ENCODE measurements at regions not wholly inside any gene's neighbourhood (a gene's known extent, or its start where the extent isn't known, plus 50 kb on each side); places are given as distances from the start of the nearest gene placed in this dataset.

DNA sequence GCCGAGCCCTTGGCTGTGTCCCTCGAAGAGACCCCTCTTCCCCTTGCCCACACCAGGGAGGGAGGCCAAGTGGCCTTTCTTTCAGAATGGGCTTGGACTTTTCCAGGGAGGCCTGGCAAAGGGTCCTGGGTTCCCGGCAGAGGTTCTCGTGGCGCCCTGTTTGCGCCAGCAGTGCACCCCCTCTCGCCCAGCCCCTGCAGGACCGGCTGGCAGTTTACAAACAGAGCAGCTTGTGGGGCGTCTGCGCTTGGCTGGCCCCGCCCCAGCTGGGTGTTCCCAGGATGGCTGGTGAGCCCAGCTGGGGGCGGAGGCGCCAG, 137.8 kb upstream of the CIBAR2 start:
- Histone ChIP-seq H3K27me3 (ENCODE audit: insufficient read depth, low read depth) (no peaks in the 10 kb centered on the region), H3K4me1 (replicated peaks; ENCODE audit: insufficient read depth) (no peaks in the 10 kb centered on the region), H3K9me2 (ENCODE audit: insufficient read depth) (no peaks in the 10 kb centered on the region), H3F3A (ENCODE audit: insufficient read depth, low read depth) (no peaks in the 10 kb centered on the region), H3K4me3 (no peak overlapping the region), H3K4me2 (no peak overlapping the region), H3K79me2 (ENCODE audit: low read depth) (no peaks in the 10 kb centered on the region), H3K27ac (no peak overlapping the region), H4K20me1 (ENCODE audit: insufficient read depth) (no peaks in the 10 kb centered on the region; the same call in none of the 2 replicates), H2AFZ (no peak overlapping the region), H3K36me3 (ENCODE audit: low read depth) (no peaks in the 10 kb centered on the region), H3K9me3 (ENCODE audit: insufficient read depth, low read depth) (no peaks in the 10 kb centered on the region)
- TF ChIP-seq EZH2 (IDR thresholded peaks at IDR 0.05; ENCODE audit: low read depth) (no peak), CTCF (conservative IDR thresholded peaks at IDR 0.05) (no peak)
- BruUV-seq (replicated peaks): no TSS peak
- CTCF ChIA-PET: no interaction called here
- DNase-seq: no peak
- POLR2A ChIA-PET (ENCODE audit: unreplicated experiment): no interaction called here
- intact Hi-C loops (cut with micrococcal nuclease; ENCODE audit: unreplicated experiment): no loop called here

- Histone ChIP-seq H3K9me2 (ENCODE audit: insufficient read depth) (no peaks in the 10 kb centered on the region), H3K4me1 (replicated peaks; ENCODE audit: insufficient read depth) (no peaks in the 10 kb centered on the region), H3K4me2 (no peak overlapping the region), H2AFZ (no peak overlapping the region), H3K36me3 (ENCODE audit: low read depth) (no peaks in the 10 kb centered on the region), H4K20me1 (ENCODE audit: insufficient read depth) (no peaks in the 10 kb centered on the region; the same call in none of the 2 replicates), H3K9me3 (ENCODE audit: insufficient read depth, low read depth) (no peaks in the 10 kb centered on the region), H3F3A (ENCODE audit: insufficient read depth, low read depth) (no peaks in the 10 kb centered on the region), H3K4me3 (no peak overlapping the region), H3K27me3 (ENCODE audit: insufficient read depth, low read depth) (no peaks in the 10 kb centered on the region), H3K79me2 (ENCODE audit: low read depth) (no peaks in the 10 kb centered on the region), H3K27ac (no peak overlapping the region)
- no peak for DNase-seq
- ChIA-PET POLR2A (ENCODE audit: unreplicated experiment) (no interaction called here), CTCF (no interaction called here)
- intact Hi-C loops (cut with micrococcal nuclease; ENCODE audit: unreplicated experiment): no loop called here
- no peak for TF ChIP-seq CTCF (conservative IDR thresholded peaks at IDR 0.05)
- no peak for TF ChIP-seq EZH2 (IDR thresholded peaks at IDR 0.05; ENCODE audit: low read depth)
- no TSS peak for BruUV-seq (replicated peaks)
These were observed 138.4 kb upstream of the CIBAR2 start for GRCh38 chr16:85250609-85251223.

DNA sequence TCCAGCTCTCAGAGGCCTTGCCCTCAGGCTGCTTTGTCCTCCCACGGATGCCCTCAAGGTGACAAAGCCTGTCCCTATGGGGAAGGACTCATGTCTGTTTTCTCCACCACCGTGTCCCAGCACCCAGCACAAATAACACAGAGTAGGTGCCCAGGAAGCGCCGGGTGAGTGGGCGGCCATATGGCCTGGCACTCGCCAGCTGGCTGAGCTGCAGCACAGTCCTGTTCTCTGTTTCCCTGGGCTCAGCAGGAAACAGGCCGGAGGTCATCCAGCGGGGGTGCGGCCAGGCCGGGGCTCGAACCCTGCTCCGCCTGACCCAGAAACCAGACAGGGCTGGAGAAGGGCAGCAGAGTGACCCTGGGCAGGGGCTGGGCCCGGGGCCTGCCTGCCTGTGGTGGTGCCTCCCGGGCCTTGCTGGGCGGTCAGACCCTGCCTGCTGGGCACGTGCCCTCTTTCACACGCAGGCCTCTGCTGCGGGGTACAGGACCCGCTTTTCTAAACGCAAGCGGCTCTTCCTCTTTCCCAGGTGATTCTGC, 139.0 kb upstream of the CIBAR2 start:
- no peak overlapping the region for H2AFZ ChIP-seq
- no peaks in the 10 kb centered on the region for H3K36me3 ChIP-seq (ENCODE audit: low read depth)
- H3K9me3 ChIP-seq (ENCODE audit: insufficient read depth, low read depth): no peaks in the 10 kb centered on the region
- CTCF ChIA-PET: no interaction called here
- H3K79me2 ChIP-seq (ENCODE audit: low read depth): no peaks in the 10 kb centered on the region
- POLR2A ChIA-PET (ENCODE audit: unreplicated experiment): interaction anchor here (0.6 kb wide), 1 partner anchor 404 kb away, joined by 5 read pairs; no protein-coding TSS in a partner anchor
- TF ChIP-seq EZH2 (IDR thresholded peaks at IDR 0.05; ENCODE audit: low read depth) (no peak), CTCF (conservative IDR thresholded peaks at IDR 0.05) (no peak)
- no peaks in the 10 kb centered on the region for H3K4me1 ChIP-seq (replicated peaks; ENCODE audit: insufficient read depth)
- no peak for DNase-seq
- H3K27ac ChIP-seq: no peak overlapping the region
- no peaks in the 10 kb centered on the region for H3K9me2 ChIP-seq (ENCODE audit: insufficient read depth)
- no peaks in the 10 kb centered on the region for H3F3A ChIP-seq (ENCODE audit: insufficient read depth, low read depth)
- no peak overlapping the region for H3K4me3 ChIP-seq
- intact Hi-C loops (cut with micrococcal nuclease; ENCODE audit: unreplicated experiment): no loop called here
- no TSS peak for BruUV-seq (replicated peaks)
- no peaks in the 10 kb centered on the region; the same call in none of the 2 replicates for H4K20me1 ChIP-seq (ENCODE audit: insufficient read depth)
- no peak overlapping the region for H3K4me2 ChIP-seq
- no peaks in the 10 kb centered on the region for H3K27me3 ChIP-seq (ENCODE audit: insufficient read depth, low read depth)

Data from PC-9 (cell line).